Liver (tissue), 3 donors: ENCODE measurements at regions not wholly inside any gene's neighbourhood (a gene's known extent, or its start where the extent isn't known, plus 50 kb on each side); places are given as distances from the start of the nearest gene placed in this dataset.

ENCODE experiments used
- GABPA ChIP-seq, 2 donors: IDR thresholded peaks in 1 of 2; conservative IDR thresholded peaks in 1 of 2; 2 replicates each; pipeline ENCODE4 v1.6.1; 2016; ENCODE audit warnings: antibody characterized with exemption in 2 of 2, mild to moderate bottlenecking in 1 of 2, moderate library complexity in 1 of 2
- JUND ChIP-seq, 2 donors: IDR thresholded peaks; 2 replicates each; pipeline ENCODE4 v1.6.1; 2016; ENCODE audit warnings: antibody characterized with exemption in 2 of 2
- RAD21 ChIP-seq, 2 donors: IDR thresholded peaks; 2 replicates each; pipeline ENCODE4 v1.6.1; 2016; ENCODE audit warnings: antibody characterized with exemption in 2 of 2, mild to moderate bottlenecking in 2 of 2
- SP1 ChIP-seq: IDR thresholded peaks from 2 replicates; pipeline ENCODE4 v1.6.1; 2018; ENCODE audit warnings: antibody characterized with exemption, mild to moderate bottlenecking
- TAF1 ChIP-seq: conservative IDR thresholded peaks from 2 replicates; pipeline ENCODE4 v1.6.1; 2016; ENCODE audit warnings: antibody characterized with exemption, mild to moderate bottlenecking
- TF ChIP-seq, protein P1 (sequence below): fragments of 150-350 bp; IDR thresholded peaks from 2 replicates; pipeline ENCODE4 v1.5.1; 2017; ENCODE audit warnings: improper control_type of control experiment, low read depth, low read length; ENCODE audit not compliant: missing input control
- TF ChIP-seq, protein P2 (sequence below): IDR thresholded peaks from 2 replicates; pipeline ENCODE4 v1.6.1; 2016; ENCODE audit warnings: antibody characterized with exemption, mild to moderate bottlenecking
- TF ChIP-seq, protein P3 (sequence below): IDR thresholded peaks from 2 replicates; pipeline ENCODE4 v1.6.1; 2016; ENCODE audit warnings: antibody characterized with exemption
- donor health status: healthy.
- donor health status: healthy.

DNA sequence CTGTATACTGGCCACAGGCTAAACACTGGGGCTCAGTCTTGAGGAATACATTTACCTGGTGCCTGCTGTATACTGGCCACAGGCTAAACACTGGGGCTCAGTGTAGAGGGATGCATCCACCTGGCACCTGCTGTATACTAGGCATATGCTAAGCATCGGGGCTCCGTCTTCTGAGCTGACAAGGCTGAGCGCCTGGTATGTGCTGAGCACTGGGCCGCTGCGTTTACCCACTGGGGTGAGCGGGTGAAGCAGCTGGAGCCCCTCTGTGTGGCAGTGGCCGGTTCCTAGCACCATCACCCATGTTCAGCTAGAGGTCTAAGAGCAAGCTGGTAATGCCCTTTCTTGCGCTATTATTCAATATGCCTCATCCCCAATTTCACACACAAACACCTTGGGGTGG is 93.4 kb downstream of the ADRA2C start:
- TF ChIP-seq SP1 (no peak), RAD21 (IDR thresholded peaks at IDR 0.05) (no peak), TAF1 (no peak), JUND (IDR thresholded peaks at IDR 0.05) (no peak), GABPA (IDR thresholded peaks at IDR 0.05 in 1 of 2, conservative IDR thresholded peaks at IDR 0.05 in 1 of 2) (no peak)
- TF ChIP-seq, protein P1, sequence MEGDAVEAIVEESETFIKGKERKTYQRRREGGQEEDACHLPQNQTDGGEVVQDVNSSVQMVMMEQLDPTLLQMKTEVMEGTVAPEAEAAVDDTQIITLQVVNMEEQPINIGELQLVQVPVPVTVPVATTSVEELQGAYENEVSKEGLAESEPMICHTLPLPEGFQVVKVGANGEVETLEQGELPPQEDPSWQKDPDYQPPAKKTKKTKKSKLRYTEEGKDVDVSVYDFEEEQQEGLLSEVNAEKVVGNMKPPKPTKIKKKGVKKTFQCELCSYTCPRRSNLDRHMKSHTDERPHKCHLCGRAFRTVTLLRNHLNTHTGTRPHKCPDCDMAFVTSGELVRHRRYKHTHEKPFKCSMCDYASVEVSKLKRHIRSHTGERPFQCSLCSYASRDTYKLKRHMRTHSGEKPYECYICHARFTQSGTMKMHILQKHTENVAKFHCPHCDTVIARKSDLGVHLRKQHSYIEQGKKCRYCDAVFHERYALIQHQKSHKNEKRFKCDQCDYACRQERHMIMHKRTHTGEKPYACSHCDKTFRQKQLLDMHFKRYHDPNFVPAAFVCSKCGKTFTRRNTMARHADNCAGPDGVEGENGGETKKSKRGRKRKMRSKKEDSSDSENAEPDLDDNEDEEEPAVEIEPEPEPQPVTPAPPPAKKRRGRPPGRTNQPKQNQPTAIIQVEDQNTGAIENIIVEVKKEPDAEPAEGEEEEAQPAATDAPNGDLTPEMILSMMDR = no peak
- TF ChIP-seq, protein P2, sequence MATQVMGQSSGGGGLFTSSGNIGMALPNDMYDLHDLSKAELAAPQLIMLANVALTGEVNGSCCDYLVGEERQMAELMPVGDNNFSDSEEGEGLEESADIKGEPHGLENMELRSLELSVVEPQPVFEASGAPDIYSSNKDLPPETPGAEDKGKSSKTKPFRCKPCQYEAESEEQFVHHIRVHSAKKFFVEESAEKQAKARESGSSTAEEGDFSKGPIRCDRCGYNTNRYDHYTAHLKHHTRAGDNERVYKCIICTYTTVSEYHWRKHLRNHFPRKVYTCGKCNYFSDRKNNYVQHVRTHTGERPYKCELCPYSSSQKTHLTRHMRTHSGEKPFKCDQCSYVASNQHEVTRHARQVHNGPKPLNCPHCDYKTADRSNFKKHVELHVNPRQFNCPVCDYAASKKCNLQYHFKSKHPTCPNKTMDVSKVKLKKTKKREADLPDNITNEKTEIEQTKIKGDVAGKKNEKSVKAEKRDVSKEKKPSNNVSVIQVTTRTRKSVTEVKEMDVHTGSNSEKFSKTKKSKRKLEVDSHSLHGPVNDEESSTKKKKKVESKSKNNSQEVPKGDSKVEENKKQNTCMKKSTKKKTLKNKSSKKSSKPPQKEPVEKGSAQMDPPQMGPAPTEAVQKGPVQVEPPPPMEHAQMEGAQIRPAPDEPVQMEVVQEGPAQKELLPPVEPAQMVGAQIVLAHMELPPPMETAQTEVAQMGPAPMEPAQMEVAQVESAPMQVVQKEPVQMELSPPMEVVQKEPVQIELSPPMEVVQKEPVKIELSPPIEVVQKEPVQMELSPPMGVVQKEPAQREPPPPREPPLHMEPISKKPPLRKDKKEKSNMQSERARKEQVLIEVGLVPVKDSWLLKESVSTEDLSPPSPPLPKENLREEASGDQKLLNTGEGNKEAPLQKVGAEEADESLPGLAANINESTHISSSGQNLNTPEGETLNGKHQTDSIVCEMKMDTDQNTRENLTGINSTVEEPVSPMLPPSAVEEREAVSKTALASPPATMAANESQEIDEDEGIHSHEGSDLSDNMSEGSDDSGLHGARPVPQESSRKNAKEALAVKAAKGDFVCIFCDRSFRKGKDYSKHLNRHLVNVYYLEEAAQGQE = no peak
- TF ChIP-seq, protein P3, sequence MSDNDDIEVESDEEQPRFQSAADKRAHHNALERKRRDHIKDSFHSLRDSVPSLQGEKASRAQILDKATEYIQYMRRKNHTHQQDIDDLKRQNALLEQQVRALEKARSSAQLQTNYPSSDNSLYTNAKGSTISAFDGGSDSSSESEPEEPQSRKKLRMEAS = no peak
